OCI-LY3 (cell line): ENCODE measurements at regions not wholly inside any gene's neighbourhood (a gene's known extent, or its start where the extent isn't known, plus 50 kb on each side); places are given as distances from the start of the nearest gene placed in this dataset.

Source experiments
- H2AFZ ChIP-seq: fragments of 200-600, 300-600 bp; shearing (Covaris generic); 2 replicates; pipeline ENCODE4 v1.6.0; 2014; ENCODE audit warnings: antibody characterized with exemption, low read depth, low read length
- H3K27ac ChIP-seq: fragments of 200-600, 300-600 bp; sonication (generic); 2 replicates; pipeline ENCODE4 v1.5.1; 2014; ENCODE audit warnings: mild to moderate bottlenecking, low read length, moderate library complexity, mixed read lengths
- H3K27me3 ChIP-seq: fragments of 200-600, 300-600 bp; sonication (generic); 2 replicates; pipeline ENCODE4 v1.6.1; 2014; ENCODE audit warnings: low read depth, low read length, mixed read lengths
- H3K36me3 ChIP-seq: fragments of 200-600, 300-600 bp; sonication (generic); replicated peaks from 2 replicates; pipeline ENCODE3; 2014; ENCODE audit warnings: low read depth, low read length, mixed read lengths
- H3K4me1 ChIP-seq: fragments of 300-600, 200-600 bp; sonication (generic); 2 replicates; pipeline ENCODE4 v1.6.1; 2014; ENCODE audit warnings: low read length, mixed read lengths
- H3K4me2 ChIP-seq: fragments of 200-600, 300-600 bp; sonication (generic); 2 replicates; pipeline ENCODE4 v1.6.1; 2014; ENCODE audit warnings: low read length, mixed read lengths
- H3K4me3 ChIP-seq: fragments of 300-600, 200-600 bp; sonication (generic); 2 replicates; pipeline ENCODE4 v1.5.1; 2014; ENCODE audit warnings: antibody characterized with exemption, mild to moderate bottlenecking, low read length, moderate library complexity
- H3K79me2 ChIP-seq: fragments of 300-600, 200-600 bp; shearing (Covaris generic); 2 replicates; pipeline ENCODE4 v1.6.1; 2014; ENCODE audit warnings: mild to moderate bottlenecking, low read length, mixed read lengths
- H3K9ac ChIP-seq: fragments of 300-600, 200-600 bp; shearing (Covaris generic); 2 replicates; pipeline ENCODE4 v1.6.0; 2014; ENCODE audit warnings: mild to moderate bottlenecking, low read length, moderate library complexity
- H3K9me3 ChIP-seq: fragments of 200-600, 300-600 bp; shearing (Covaris generic); 2 replicates; pipeline ENCODE4 v1.6.1; 2014; ENCODE audit warnings: low read length, mixed read lengths; ENCODE audit not compliant: insufficient read depth
- H4K20me1 ChIP-seq: fragments of 200-600, 300-600 bp; sonication (generic); 2 replicates; pipeline ENCODE4 v1.6.1; 2016; ENCODE audit warnings: low read length, mixed read lengths; ENCODE audit not compliant: insufficient read depth
- CTCF ChIP-seq: fragments of 200-600, 300-600 bp; sonication (generic); IDR thresholded peaks from 2 replicates; pipeline ENCODE4 v1.5.1; 2014; ENCODE audit warnings: antibody characterized with exemption, low read length, low read depth
- EZH2phosphoT487 ChIP-seq: fragments of 200-600 bp; shearing (Covaris generic); IDR thresholded peaks from 2 replicates; pipeline ENCODE4 v1.6.1; 2018; ENCODE audit warnings: antibody characterized with exemption, mixed run types, low read depth

- Histone ChIP-seq H3K4me1 (no peaks in the 10 kb centered on the region), H2AFZ (no peak overlapping the region), H4K20me1 (no peaks in the 10 kb centered on the region), H3K27ac (no peak overlapping the region), H3K36me3 (no peaks in the 10 kb centered on the region), H3K4me3 (no peak overlapping the region), H3K4me2 (no peak overlapping the region), H3K79me2 (no peaks in the 10 kb centered on the region), H3K9me3 (no peaks in the 10 kb centered on the region), H3K27me3 (no peaks in the 10 kb centered on the region), H3K9ac (no peak overlapping the region)
- no peak for TF ChIP-seq EZH2phosphoT487
- TF ChIP-seq CTCF, result no peak
Observed at GRCh38 chr1:30033256-30034104, 689.9 kb downstream of the MATN1 start.

DNA sequence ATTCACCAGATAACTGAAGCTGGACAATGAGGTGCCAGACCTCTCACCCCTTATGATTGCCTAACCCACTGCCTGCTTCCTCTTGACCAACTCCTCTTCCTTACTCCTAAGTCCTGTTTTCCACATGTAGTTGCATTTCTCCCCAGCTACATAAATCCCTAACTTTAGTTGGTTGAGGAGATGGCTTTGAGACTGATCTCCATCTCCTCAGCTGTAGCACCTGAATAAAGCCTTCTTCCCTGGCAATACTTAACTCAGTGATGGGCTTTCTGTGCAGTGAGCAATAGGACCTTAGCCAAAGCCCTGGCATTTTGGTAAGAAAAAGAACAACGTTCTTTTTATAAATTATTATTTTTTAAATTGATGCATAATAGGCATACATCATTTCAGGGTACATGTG, 691.1 kb downstream of the MATN1 start:
- H3K27ac ChIP-seq, result no peak overlapping the region
- H2AFZ ChIP-seq, result no peak overlapping the region
- no peak overlapping the region for H3K4me3 ChIP-seq
- no peaks in the 10 kb centered on the region for H3K79me2 ChIP-seq
- no peaks in the 10 kb centered on the region for H3K4me1 ChIP-seq
- no peaks in the 10 kb centered on the region for H3K36me3 ChIP-seq
- H3K4me2 ChIP-seq, result no peak overlapping the region
- H4K20me1 ChIP-seq, result no peaks in the 10 kb centered on the region
- H3K27me3 ChIP-seq, result no peaks in the 10 kb centered on the region
- no peak for TF ChIP-seq EZH2phosphoT487
- no peak for TF ChIP-seq CTCF
- no peak overlapping the region for H3K9ac ChIP-seq
- no peaks in the 10 kb centered on the region for H3K9me3 ChIP-seq

- no peaks in the 10 kb centered on the region for H3K9me3 ChIP-seq
- H3K79me2 ChIP-seq, result no peaks in the 10 kb centered on the region
- TF ChIP-seq CTCF, result no peak
- no peak for TF ChIP-seq EZH2phosphoT487
- H3K27me3 ChIP-seq, result no peaks in the 10 kb centered on the region
- H3K4me1 ChIP-seq, result no peaks in the 10 kb centered on the region
- H4K20me1 ChIP-seq, result no peaks in the 10 kb centered on the region
- no peak overlapping the region for H3K9ac ChIP-seq
- H2AFZ ChIP-seq, result no peak overlapping the region
- H3K4me3 ChIP-seq, result no peak overlapping the region
- no peak overlapping the region for H3K4me2 ChIP-seq
- no peaks in the 10 kb centered on the region for H3K36me3 ChIP-seq
- no peak overlapping the region for H3K27ac ChIP-seq
Observed at GRCh38 chr1:30029677-30030076, 693.7 kb downstream of the MATN1 start.

GRCh38 chr1:30028939-30029338, 694.4 kb downstream of the MATN1 start:
- H4K20me1 ChIP-seq, result no peaks in the 10 kb centered on the region
- H3K79me2 ChIP-seq, result no peaks in the 10 kb centered on the region
- no peak overlapping the region for H2AFZ ChIP-seq
- no peaks in the 10 kb centered on the region for H3K9me3 ChIP-seq
- H3K27me3 ChIP-seq, result no peaks in the 10 kb centered on the region
- H3K4me2 ChIP-seq, result no peak overlapping the region
- no peak overlapping the region for H3K27ac ChIP-seq
- H3K4me3 ChIP-seq, result no peak overlapping the region
- H3K36me3 ChIP-seq, result no peaks in the 10 kb centered on the region
- no peak for TF ChIP-seq CTCF
- TF ChIP-seq EZH2phosphoT487, result no peak
- no peak overlapping the region for H3K9ac ChIP-seq
- no peaks in the 10 kb centered on the region for H3K4me1 ChIP-seq
